Fibroblast of lung (primary cell): ENCODE measurements at regions not wholly inside any gene's neighbourhood (a gene's known extent, or its start where the extent isn't known, plus 50 kb on each side); places are given as distances from the start of the nearest gene placed in this dataset.
"Not testable (repeated sequence)": the region's sequence is repeated elsewhere in the genome, so short reads cannot be mapped to it uniquely, and the experiment has no call there.

ENCODE experiments used
- DNase-seq, 2 donors: peaks; one replicate each; pipeline versions ENCODE4 v3.0.0 to v3.0.0-alpha.2; 2010; ENCODE audit warnings: low read depth in 2 of 2
- H2AFZ ChIP-seq: 2 replicates; pipeline ENCODE4 v1.5.1; 2012; ENCODE audit warnings: low read length, control low read depth, inconsistent platforms
- H3K27ac ChIP-seq: 2 replicates; pipeline ENCODE4 v1.5.1; 2011; ENCODE audit warnings: low read length, control low read depth; ENCODE audit not compliant: insufficient read depth
- H3K27me3 ChIP-seq: 2 replicates; pipeline ENCODE4 v1.5.1; 2011; ENCODE audit warnings: mild to moderate bottlenecking, low read length; ENCODE audit not compliant: control insufficient read depth, insufficient read depth
- H3K36me3 ChIP-seq: 2 replicates; pipeline ENCODE4 v1.5.1; 2011; ENCODE audit warnings: low read length; ENCODE audit not compliant: control insufficient read depth, insufficient read depth
- H3K4me1 ChIP-seq: 2 replicates; pipeline ENCODE4 v1.5.1; 2011; ENCODE audit warnings: low read length; ENCODE audit not compliant: control insufficient read depth, insufficient read depth; ENCODE audit errors: extremely low read depth
- H3K4me2 ChIP-seq: 2 replicates; pipeline ENCODE4 v1.5.1; 2011; ENCODE audit warnings: low read length, control low read depth; ENCODE audit not compliant: insufficient read depth; ENCODE audit errors: extremely low read depth
- H3K4me3 ChIP-seq, 4 experiments: fragments of 200-600 bp in 1 of 4; sonication (generic) in 1 of 4; replicated peaks in 1 of 4; 2 replicates each; pipeline ENCODE4 v1.5.1; 2011 to 2016; ENCODE audit warnings: low read length in 4 of 4, low read depth in 3 of 4, mild to moderate bottlenecking in 3 of 4, control low read depth in 2 of 4, inconsistent platforms in 1 of 4, mixed read lengths in 1 of 4; ENCODE audit not compliant: insufficient read depth in 1 of 4; ENCODE audit errors: control extremely low read depth in 1 of 4
- H3K79me2 ChIP-seq: 2 replicates; pipeline ENCODE4 v1.5.1; 2012; ENCODE audit warnings: mild to moderate bottlenecking, low read length, inconsistent platforms; ENCODE audit not compliant: control insufficient read depth, insufficient read depth
- H3K9ac ChIP-seq: 2 replicates; pipeline ENCODE4 v1.5.1; 2011; ENCODE audit warnings: mild to moderate bottlenecking, low read length, control low read depth; ENCODE audit not compliant: insufficient read depth
- H3K9me3 ChIP-seq: 2 replicates; pipeline ENCODE4 v1.5.1; 2012; ENCODE audit warnings: low read depth, low read length; ENCODE audit not compliant: control insufficient read depth, insufficient read depth
- H4K20me1 ChIP-seq: 2 replicates; pipeline ENCODE4 v1.5.1; 2011; ENCODE audit warnings: low read length; ENCODE audit not compliant: control insufficient read depth, insufficient read depth; ENCODE audit errors: extremely low read depth
- CTCF ChIP-seq, 2 donors: IDR thresholded peaks in 1 of 2; conservative IDR thresholded peaks in 1 of 2; 1 replicate in 1 of 2; 2 replicates in 1 of 2; pipeline ENCODE4 v1.5.1; 2011 to 2012; ENCODE audit warnings: low read length in 2 of 2, control low read depth in 1 of 2, inconsistent platforms in 1 of 2, low read depth in 1 of 2, mild to moderate bottlenecking in 1 of 2
- EZH2 ChIP-seq: IDR thresholded peaks from 2 replicates; pipeline ENCODE4 v1.5.1; 2012; ENCODE audit warnings: low read length, control low read depth, mild to moderate bottlenecking; ENCODE audit errors: missing control alignments

GRCh38 chr7:153407291-153408046, 644.7 kb upstream of the DPP6 start:
- H3K4me3 ChIP-seq = no peak overlapping the region
- H2AFZ ChIP-seq = no peak overlapping the region
- H3K36me3 ChIP-seq = no peaks in the 10 kb centered on the region
- no peak overlapping the region for H3K9ac ChIP-seq
- TF ChIP-seq CTCF (conservative IDR thresholded peaks at IDR 0.05 in 1 of 2, IDR thresholded peaks at IDR 0.05 in 1 of 2; ENCODE audit: low read depth in 1 of 2, low read length in 2 of 2) (no peak), EZH2 (no peak)
- no peak overlapping the region for H3K4me2 ChIP-seq
- no peaks in the 10 kb centered on the region for H3K4me1 ChIP-seq
- no peak for DNase-seq
- H4K20me1 ChIP-seq = no peaks in the 10 kb centered on the region
- no peaks in the 10 kb centered on the region for H3K27me3 ChIP-seq
- no peaks in the 10 kb centered on the region for H3K79me2 ChIP-seq
- H3K27ac ChIP-seq = no peak overlapping the region
- no peaks in the 10 kb centered on the region for H3K9me3 ChIP-seq

- Histone ChIP-seq H3K9ac (no peak overlapping the region), H2AFZ (no peak overlapping the region), H3K4me1 (no peaks in the 10 kb centered on the region), H4K20me1 (no peaks in the 10 kb centered on the region), H3K36me3 (no peaks in the 10 kb centered on the region), H3K27ac (no peak overlapping the region), H3K79me2 (no peaks in the 10 kb centered on the region), H3K9me3 (no peaks in the 10 kb centered on the region), H3K4me3 (no peak overlapping the region), H3K4me2 (no peak overlapping the region), H3K27me3 (no peaks in the 10 kb centered on the region)
- no peak for TF ChIP-seq CTCF (conservative IDR thresholded peaks at IDR 0.05 in 1 of 2, IDR thresholded peaks at IDR 0.05 in 1 of 2; ENCODE audit: low read depth in 1 of 2, low read length in 2 of 2)
- TF ChIP-seq EZH2 = no peak
- DNase-seq = no peak
Observed at GRCh38 chr7:153408360-153409335, 643.5 kb upstream of the DPP6 start.

DNA sequence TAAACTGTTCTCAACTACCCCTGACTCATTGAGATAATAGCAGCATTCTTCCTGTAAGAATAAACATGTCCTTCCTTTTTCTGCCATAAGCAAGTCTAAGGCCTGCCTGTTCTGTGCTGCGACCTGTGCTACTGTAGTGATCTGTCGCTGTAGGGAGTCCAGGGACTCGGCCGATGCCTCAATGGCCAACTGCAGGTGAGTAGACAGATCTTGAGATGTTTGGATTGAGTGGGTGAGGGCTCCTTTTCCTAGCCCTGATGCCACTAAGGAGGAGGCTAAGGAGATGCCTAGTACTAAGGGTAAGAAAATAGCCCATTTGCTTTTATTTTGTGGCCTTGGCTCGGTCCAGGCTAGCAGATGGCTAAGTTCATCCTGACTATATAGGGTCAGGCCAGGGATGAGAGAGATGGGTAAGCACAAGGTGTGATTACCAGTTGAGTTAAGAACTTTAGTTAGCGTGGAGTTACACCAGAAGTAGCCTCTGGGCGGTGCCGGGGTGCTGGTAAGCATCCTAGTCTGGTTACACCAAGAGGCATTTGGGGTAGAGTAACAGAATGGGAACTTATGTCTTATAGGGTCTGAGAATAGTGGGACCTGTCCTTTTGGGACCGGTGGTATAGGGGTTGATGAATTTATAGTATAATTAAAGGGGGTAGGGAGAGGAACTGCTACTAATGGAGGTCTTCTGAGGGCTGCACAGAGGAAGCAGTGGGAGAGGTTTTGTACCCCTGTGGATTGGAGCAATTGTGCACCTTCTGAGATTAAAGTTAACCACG, 642.4 kb upstream of the DPP6 start:
- not testable (repeated sequence) for H3K9me3 ChIP-seq, H3K4me2 ChIP-seq, H4K20me1 ChIP-seq, H3K36me3 ChIP-seq, H3K4me3 ChIP-seq, H3K27me3 ChIP-seq, H3K9ac ChIP-seq, DNase-seq, H3K27ac ChIP-seq, H2AFZ ChIP-seq, H3K79me2 ChIP-seq, H3K4me1 ChIP-seq

- not testable (repeated sequence) for H3K27me3 ChIP-seq, H3K4me3 ChIP-seq, H3K9me3 ChIP-seq, H3K4me2 ChIP-seq, H3K4me1 ChIP-seq, DNase-seq, H2AFZ ChIP-seq, H4K20me1 ChIP-seq, H3K79me2 ChIP-seq, H3K9ac ChIP-seq, H3K27ac ChIP-seq, H3K36me3 ChIP-seq
Observed at GRCh38 chr7:153410997-153411642, 641.1 kb upstream of the DPP6 start.
